Adrenal gland (tissue), 9 donors: ENCODE measurements at regions not wholly inside any gene's neighbourhood (a gene's known extent, or its start where the extent isn't known, plus 50 kb on each side); places are given as distances from the start of the nearest gene placed in this dataset.

ENCODE experiments used
- DNase-seq, 7 donors: peaks; one replicate each; pipeline ENCODE4 v3.0.0-alpha.2; 2019 to 2020
- H3K27ac ChIP-seq, 5 donors: fragments of 200-600 bp; sonication (generic) in 4 of 5; 1 replicate in 3 of 5; 2 replicates in 2 of 5; pipeline versions ENCODE4 v1.5.1 to v1.8.0; 2016 to 2020; ENCODE audit warnings: mild to moderate bottlenecking in 1 of 5
- H3K27me3 ChIP-seq: fragments of 200-600 bp; 2 replicates; pipeline ENCODE4 v1.8.0; 2021
- H3K36me3 ChIP-seq, 2 donors: fragments of 200-600 bp; replicated peaks in 1 of 2; 1 replicate in 1 of 2; 2 replicates in 1 of 2; pipeline versions ENCODE4 v1.5.1 to v1.8.0; 2018 to 2022
- H3K4me1 ChIP-seq, 2 donors: fragments of 200-600 bp; replicated peaks in 1 of 2; 1 replicate in 1 of 2; 2 replicates in 1 of 2; pipeline versions ENCODE4 v1.5.1 to v1.8.0; 2018 to 2021
- H3K4me3 ChIP-seq, 4 donors: fragments of 200-600 bp; sonication (generic) in 3 of 4; one replicate each; pipeline ENCODE4 v1.5.1; 2016 to 2018
- H3K9me3 ChIP-seq, 3 donors: fragments of 200-600 bp; sonication (generic) in 1 of 3; replicated peaks in 1 of 3; 1 replicate in 2 of 3; 2 replicates in 1 of 3; pipeline versions ENCODE4 v1.5.1 to v1.8.0; 2016 to 2021
- CTCF ChIP-seq, 6 experiments: fragments of 450-650 bp in 4 of 6; fragments of 200-600 bp in 2 of 6; sonication (generic) in 1 of 6; IDR thresholded peaks; 1 replicate in 5 of 6; 2 replicates in 1 of 6; pipeline versions ENCODE4 v1.5.1 to v1.8.0; 2016 to 2021; ENCODE audit warnings: antibody characterized with exemption in 6 of 6, mild to moderate bottlenecking in 2 of 6, moderate library complexity in 1 of 6
- POLR2A ChIP-seq, 2 donors: fragments of 450-650 bp; IDR thresholded peaks; one replicate each; pipeline ENCODE4 v1.6.1; 2017; ENCODE audit warnings: antibody characterized with exemption in 2 of 2, mild to moderate bottlenecking in 2 of 2, moderate library complexity in 1 of 2
- WGBS, 4 donors: extraction: QIAGEN DNeasy Blood & Tissue Kit in 2 of 4; methylation state at CpG; one replicate each; pipeline versions ENCODE4 v1.1.5 to v1.1.7; 2013 to 2017; 5-methylcytosine and 5-hydroxymethylcytosine counted together
- intact Hi-C, 2 donors: fragments of 100-400 bp; cut with DNase I; formaldehyde crosslinking; loops; one replicate each; pipeline versions ENCODE4 v1.14.1 to v1.15.0; 2022 to 2023
- donor health status: healthy with polysubstance abuse.
- donor health status: Bipolar disorder and iron deficiency.
- donor health status: DM: yes; HTN: yes; CAD: no.
- donor health status: DM: no; HTN: no; CAD: no.
- donor health status: DM: no; HTN: no; CAD: no.

- no peaks in the 10 kb centered on the region for H3K9me3 ChIP-seq
- no peaks in the 10 kb centered on the region for H3K4me1 ChIP-seq
- H3K4me3 ChIP-seq = no peak overlapping the region
- TF ChIP-seq CTCF (IDR thresholded peaks at IDR 0.05) = no peak
- TF ChIP-seq POLR2A (IDR thresholded peaks at IDR 0.05) = no peak
- no peaks in the 10 kb centered on the region for H3K27me3 ChIP-seq
- no peak overlapping the region for H3K27ac ChIP-seq
- DNase-seq = no peak
- 63 to 86% (median 82%) methylated on average over 2 of the region's 2 CpGs for WGBS, 4 donors
- intact Hi-C loops = no loop called here
- H3K36me3 ChIP-seq = no peaks in the 10 kb centered on the region
Observed at GRCh38 chrX:120819126-120819525, 56.5 kb downstream of the CT47B1 start.

DNA sequence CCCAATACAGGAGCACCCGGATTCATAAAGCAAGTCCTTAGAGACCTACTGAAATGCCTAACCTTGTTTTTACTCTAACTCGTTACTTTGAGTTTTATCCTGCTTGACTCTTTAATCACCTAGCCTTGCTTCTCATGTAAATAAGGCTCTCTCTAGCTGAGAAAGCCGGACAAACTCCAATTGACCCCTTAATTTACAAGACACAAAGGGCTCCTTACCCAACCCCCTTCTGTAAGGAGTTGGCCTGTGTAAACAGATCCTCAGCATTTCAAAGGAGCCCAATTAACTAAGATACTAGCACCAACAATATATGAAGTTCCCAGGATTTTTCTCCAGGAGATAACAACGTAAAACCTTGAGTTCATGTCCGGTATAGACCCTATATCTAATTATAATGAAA, 61.7 kb downstream of the CT47B1 start:
- Histone ChIP-seq H3K4me3 (no peak overlapping the region), H3K27ac (no peak overlapping the region), H3K36me3 (no peaks in the 10 kb centered on the region), H3K27me3 (no peaks in the 10 kb centered on the region), H3K9me3 (no peaks in the 10 kb centered on the region), H3K4me1 (no peaks in the 10 kb centered on the region)
- WGBS, 4 donors = 26 to 41% (median 35%) methylated on average over 5 of the region's 5 CpGs
- intact Hi-C loops = no loop called here
- DNase-seq = no peak
- no peak for TF ChIP-seq CTCF (IDR thresholded peaks at IDR 0.05)
- no peak for TF ChIP-seq POLR2A (IDR thresholded peaks at IDR 0.05)

DNA sequence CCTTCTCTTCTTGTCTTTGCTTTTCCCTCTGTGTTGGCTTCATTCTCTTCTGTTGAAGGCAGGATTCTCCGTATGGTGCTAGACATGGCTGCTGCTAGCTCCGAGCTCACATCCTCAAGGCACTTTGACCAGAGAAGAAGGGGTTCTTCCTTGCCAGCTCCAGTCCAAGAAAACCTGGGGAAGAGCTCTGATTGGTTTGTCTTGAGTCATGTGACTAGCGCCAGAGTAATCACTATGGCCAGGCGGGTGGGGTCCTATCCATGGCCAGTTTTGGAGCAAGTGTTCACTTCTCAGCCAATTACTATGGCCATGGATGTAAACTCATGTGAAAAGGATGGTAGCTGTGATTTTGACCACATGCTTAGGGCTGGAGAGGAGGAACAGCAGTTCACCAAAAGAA, 74.2 kb downstream of the CT47B1 start:
- Histone ChIP-seq H3K36me3 (no peaks in the 10 kb centered on the region), H3K4me3 (no peak overlapping the region), H3K27ac (no peak overlapping the region), H3K4me1 (no peaks in the 10 kb centered on the region), H3K27me3 (no peaks in the 10 kb centered on the region), H3K9me3 (no peaks in the 10 kb centered on the region)
- WGBS, 4 donors = 62 to 100% (median 83%) methylated on average over 2 to 4 of the region's 4 CpGs
- intact Hi-C loops = no loop called here
- TF ChIP-seq CTCF (IDR thresholded peaks at IDR 0.05) (no peak), POLR2A (IDR thresholded peaks at IDR 0.05) (no peak)
- no peak for DNase-seq

DNA sequence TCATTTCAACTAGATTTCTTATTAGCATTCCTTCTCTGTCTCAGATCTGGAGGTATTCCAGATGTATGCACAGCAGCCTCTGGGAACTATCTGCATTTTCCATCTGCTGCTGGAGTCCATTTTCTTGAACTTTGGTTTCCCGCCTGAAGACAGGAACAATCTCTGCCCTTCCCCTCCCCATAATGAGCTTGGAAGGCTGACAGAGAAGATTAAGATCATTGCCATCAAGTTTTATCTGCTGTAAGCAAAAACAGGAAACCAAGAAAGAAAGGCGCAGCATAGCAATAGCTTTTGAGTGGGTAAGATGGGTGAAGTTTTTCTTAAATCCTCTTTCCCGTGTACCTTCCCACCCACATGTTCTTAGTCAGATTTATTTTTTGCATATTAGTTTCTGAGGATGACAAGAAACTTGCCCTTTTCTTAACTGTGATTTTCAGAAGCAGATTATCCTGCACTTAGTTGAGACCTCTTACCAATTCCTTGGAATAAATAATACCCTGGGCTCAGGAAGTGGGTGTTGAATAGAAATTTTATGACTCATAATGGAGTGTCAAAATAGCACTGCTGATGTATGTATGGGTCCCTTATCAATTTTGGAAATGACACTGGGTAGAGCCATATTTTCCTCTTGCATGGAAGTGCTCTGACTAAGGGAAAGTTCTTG, 78.3 kb downstream of the CT47B1 start:
- Histone ChIP-seq H3K36me3 (no peaks in the 10 kb centered on the region), H3K9me3 (no peaks in the 10 kb centered on the region), H3K4me3 (no peak overlapping the region), H3K27ac (no peak overlapping the region), H3K27me3 (peaks cover 8% of the 10 kb centered on the region), H3K4me1 (no peaks in the 10 kb centered on the region)
- intact Hi-C loops = no loop called here
- DNase-seq = no peak
- TF ChIP-seq CTCF (IDR thresholded peaks at IDR 0.05) (no peak), POLR2A (IDR thresholded peaks at IDR 0.05) (no peak)
- WGBS, 4 donors = 31 to 47% (median 41%) methylated on average over 3 of the region's 3 CpGs
